ENCODE measurements at regions not wholly inside any gene's neighbourhood (a gene's known extent, or its start where the extent isn't known, plus 50 kb on each side); places are given as distances from the start of the nearest gene placed in this dataset.

DNA sequence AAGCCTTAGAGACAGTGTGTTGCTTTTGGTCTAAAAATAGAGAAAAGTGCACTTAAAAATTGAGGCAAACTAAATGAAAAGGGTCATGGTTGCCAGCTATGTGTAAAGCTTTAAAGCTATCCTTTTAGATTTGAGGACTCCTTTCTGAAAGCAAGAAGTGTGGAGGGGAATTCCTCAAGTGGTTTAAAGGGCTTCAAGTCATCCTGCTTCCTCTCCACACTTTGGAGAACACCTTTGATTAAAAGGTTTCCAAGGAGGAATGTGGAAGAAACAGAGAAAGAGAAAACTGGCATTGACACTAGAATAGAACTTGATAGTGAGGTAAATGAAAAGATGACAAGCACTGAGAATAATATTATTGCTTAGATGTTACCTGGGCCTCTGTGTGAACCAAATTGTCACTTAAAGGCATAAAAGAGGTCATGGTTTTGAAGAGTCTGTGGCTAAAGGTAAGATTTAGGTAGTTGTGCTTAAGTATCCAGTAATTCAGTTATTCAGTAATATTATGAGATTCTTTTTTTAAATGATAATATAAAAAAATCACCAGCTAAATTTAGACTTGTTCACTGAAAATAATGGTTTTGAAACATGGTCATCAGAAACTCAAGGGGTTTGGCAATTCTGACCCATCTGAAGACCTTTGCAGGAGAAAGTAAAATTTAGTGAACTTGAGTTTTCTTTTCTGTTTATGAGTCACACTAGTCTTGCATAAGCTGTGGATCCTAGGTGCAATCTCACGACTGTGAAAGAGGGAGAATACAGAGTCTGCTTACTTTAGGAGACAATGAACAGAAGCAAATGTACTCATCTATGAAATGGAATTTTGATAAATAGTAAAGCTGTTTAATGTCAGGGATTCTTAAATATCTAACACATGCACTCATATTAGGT lies 466.0 kb downstream of the KIF20B start:
- TF ChIP-seq, protein P1, sequence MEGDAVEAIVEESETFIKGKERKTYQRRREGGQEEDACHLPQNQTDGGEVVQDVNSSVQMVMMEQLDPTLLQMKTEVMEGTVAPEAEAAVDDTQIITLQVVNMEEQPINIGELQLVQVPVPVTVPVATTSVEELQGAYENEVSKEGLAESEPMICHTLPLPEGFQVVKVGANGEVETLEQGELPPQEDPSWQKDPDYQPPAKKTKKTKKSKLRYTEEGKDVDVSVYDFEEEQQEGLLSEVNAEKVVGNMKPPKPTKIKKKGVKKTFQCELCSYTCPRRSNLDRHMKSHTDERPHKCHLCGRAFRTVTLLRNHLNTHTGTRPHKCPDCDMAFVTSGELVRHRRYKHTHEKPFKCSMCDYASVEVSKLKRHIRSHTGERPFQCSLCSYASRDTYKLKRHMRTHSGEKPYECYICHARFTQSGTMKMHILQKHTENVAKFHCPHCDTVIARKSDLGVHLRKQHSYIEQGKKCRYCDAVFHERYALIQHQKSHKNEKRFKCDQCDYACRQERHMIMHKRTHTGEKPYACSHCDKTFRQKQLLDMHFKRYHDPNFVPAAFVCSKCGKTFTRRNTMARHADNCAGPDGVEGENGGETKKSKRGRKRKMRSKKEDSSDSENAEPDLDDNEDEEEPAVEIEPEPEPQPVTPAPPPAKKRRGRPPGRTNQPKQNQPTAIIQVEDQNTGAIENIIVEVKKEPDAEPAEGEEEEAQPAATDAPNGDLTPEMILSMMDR (IDR thresholded peaks at IDR 0.05), result no peak
- TF ChIP-seq, protein P2, sequence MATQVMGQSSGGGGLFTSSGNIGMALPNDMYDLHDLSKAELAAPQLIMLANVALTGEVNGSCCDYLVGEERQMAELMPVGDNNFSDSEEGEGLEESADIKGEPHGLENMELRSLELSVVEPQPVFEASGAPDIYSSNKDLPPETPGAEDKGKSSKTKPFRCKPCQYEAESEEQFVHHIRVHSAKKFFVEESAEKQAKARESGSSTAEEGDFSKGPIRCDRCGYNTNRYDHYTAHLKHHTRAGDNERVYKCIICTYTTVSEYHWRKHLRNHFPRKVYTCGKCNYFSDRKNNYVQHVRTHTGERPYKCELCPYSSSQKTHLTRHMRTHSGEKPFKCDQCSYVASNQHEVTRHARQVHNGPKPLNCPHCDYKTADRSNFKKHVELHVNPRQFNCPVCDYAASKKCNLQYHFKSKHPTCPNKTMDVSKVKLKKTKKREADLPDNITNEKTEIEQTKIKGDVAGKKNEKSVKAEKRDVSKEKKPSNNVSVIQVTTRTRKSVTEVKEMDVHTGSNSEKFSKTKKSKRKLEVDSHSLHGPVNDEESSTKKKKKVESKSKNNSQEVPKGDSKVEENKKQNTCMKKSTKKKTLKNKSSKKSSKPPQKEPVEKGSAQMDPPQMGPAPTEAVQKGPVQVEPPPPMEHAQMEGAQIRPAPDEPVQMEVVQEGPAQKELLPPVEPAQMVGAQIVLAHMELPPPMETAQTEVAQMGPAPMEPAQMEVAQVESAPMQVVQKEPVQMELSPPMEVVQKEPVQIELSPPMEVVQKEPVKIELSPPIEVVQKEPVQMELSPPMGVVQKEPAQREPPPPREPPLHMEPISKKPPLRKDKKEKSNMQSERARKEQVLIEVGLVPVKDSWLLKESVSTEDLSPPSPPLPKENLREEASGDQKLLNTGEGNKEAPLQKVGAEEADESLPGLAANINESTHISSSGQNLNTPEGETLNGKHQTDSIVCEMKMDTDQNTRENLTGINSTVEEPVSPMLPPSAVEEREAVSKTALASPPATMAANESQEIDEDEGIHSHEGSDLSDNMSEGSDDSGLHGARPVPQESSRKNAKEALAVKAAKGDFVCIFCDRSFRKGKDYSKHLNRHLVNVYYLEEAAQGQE (IDR thresholded peaks at IDR 0.05; ENCODE audit: insufficient read depth in 1 of 2, low read depth in 2 of 2, low read length in 1 of 2), result no peak
- TF ChIP-seq POLR2AphosphoS5 (IDR thresholded peaks at IDR 0.05; ENCODE audit: low read depth, low read length) (no peak), SIN3A (IDR thresholded peaks at IDR 0.05; ENCODE audit: borderline replicate concordance, insufficient read depth, low read depth, low read length) (no peak), TCF7L2 (IDR thresholded peaks at IDR 0.05; ENCODE audit: low read depth, low read length) (no peak)

Measured in Panc1 (cell line).